IMR-90 (cell line): ENCODE measurements at regions not wholly inside any gene's neighbourhood (a gene's known extent, or its start where the extent isn't known, plus 50 kb on each side); places are given as distances from the start of the nearest gene placed in this dataset.

Source experiments
- ATAC-seq: fragments of 200-7000 bp; cut with Tn5 transposase; 2 replicates; pipeline ENCODE4 v1.9.1; 2020; ENCODE audit warnings: low read depth, mild to moderate bottlenecking, moderate library complexity
- BruUV-seq: library from RNA; stranded (reverse); fragments of 400-500 nt; replicated peaks from 2 replicates; lab custom pipeline; 2021; lab: Mats Ljungman, UMichigan
- CTCF ChIA-PET: fragments of 300-600 bp; formaldehyde crosslinking; extraction: SDS; loops from one replicate; lab custom pipeline; 2021; ENCODE audit warnings: antibody characterized with exemption; lab: Yijun Ruan, JAX
- POLR2A ChIA-PET: fragments of 300-600 bp; sonication (Branson Sonifier 250); formaldehyde crosslinking; loops from one replicate; lab custom pipeline; 2022; ENCODE audit warnings: antibody characterized with exemption; ENCODE audit not compliant: unreplicated experiment; lab: Charles Lee
- DNase-seq: peaks from one replicate; pipeline ENCODE4 v3.0.0; 2013
- H2AFZ ChIP-seq: replicated peaks from 2 replicates; pipeline ENCODE3; 2013; ENCODE audit warnings: low read length, mild to moderate bottlenecking; ENCODE audit not compliant: poor library complexity
- H2AK5ac ChIP-seq: 2 replicates; pipeline ENCODE4 v1.6.1; 2013; ENCODE audit warnings: low read depth, low read length, inconsistent platforms
- H2AK9ac ChIP-seq: replicated peaks from 2 replicates; pipeline ENCODE3; 2013; ENCODE audit warnings: mild to moderate bottlenecking, low read depth, low read length, moderate library complexity; ENCODE audit not compliant: poor library complexity
- H2BK120ac ChIP-seq: 2 replicates; pipeline ENCODE4 v1.6.1; 2013; ENCODE audit warnings: low read depth, low read length, inconsistent platforms
- H2BK15ac ChIP-seq: 3 replicates; pipeline ENCODE4 v1.6.1; 2013; ENCODE audit warnings: low read depth, low read length, inconsistent platforms
- H2BK20ac ChIP-seq: 2 replicates; pipeline ENCODE4 v1.6.1; 2013; ENCODE audit warnings: low read depth, mild to moderate bottlenecking, inconsistent platforms, low read length, moderate library complexity
- H2BK5ac ChIP-seq: 2 replicates; pipeline ENCODE4 v1.6.1; 2013; ENCODE audit warnings: mild to moderate bottlenecking, low read depth, low read length, inconsistent platforms; ENCODE audit not compliant: poor library complexity, severe bottlenecking
- H3K14ac ChIP-seq: replicated peaks from 2 replicates; pipeline ENCODE4 v1.6.1; 2013; ENCODE audit warnings: low read depth, low read length, inconsistent platforms
- H3K18ac ChIP-seq: 2 replicates; pipeline ENCODE4 v1.6.1; 2013; ENCODE audit warnings: low read depth, low read length, control low read depth
- H3K23ac ChIP-seq: 2 replicates; pipeline ENCODE4 v1.6.1; 2013; ENCODE audit warnings: low read depth, low read length, inconsistent platforms
- H3K27ac ChIP-seq: 2 replicates; pipeline ENCODE4 v1.5.1; 2013; ENCODE audit warnings: mild to moderate bottlenecking, control low read depth, low read length; ENCODE audit not compliant: insufficient read depth
- H3K27me3 ChIP-seq: 2 replicates; pipeline ENCODE4 v1.6.1; 2013; ENCODE audit warnings: low read length; ENCODE audit not compliant: control insufficient read depth, insufficient read depth
- H3K36me3 ChIP-seq: 2 replicates; pipeline ENCODE4 v1.6.1; 2013; ENCODE audit warnings: low read length, mixed read lengths; ENCODE audit not compliant: control insufficient read depth, insufficient read depth
- H3K4ac ChIP-seq: 2 replicates; pipeline ENCODE4 v1.6.1; 2013; ENCODE audit warnings: low read depth, low read length, inconsistent platforms
- H3K4me1 ChIP-seq: 2 replicates; pipeline ENCODE4 v1.6.1; 2013; ENCODE audit warnings: low read length, mixed read lengths; ENCODE audit not compliant: control insufficient read depth, insufficient read depth
- H3K4me2 ChIP-seq: 2 replicates; pipeline ENCODE4 v1.6.1; 2013; ENCODE audit warnings: low read depth, mild to moderate bottlenecking, control low read depth, low read length, moderate library complexity
- H3K4me3 ChIP-seq: 2 replicates; pipeline ENCODE4 v1.5.1; 2013; ENCODE audit warnings: low read depth, mild to moderate bottlenecking, control low read depth, low read length, moderate library complexity; ENCODE audit not compliant: insufficient read depth
- H3K56ac ChIP-seq: 2 replicates; pipeline ENCODE4 v1.6.1; 2013; ENCODE audit warnings: low read length, inconsistent platforms; ENCODE audit not compliant: insufficient read depth; ENCODE audit errors: extremely low read depth
- H3K79me1 ChIP-seq, 2 experiments: 2 replicates each; pipeline ENCODE4 v1.6.1; 2013; ENCODE audit warnings: low read length in 2 of 2, inconsistent platforms in 1 of 2, low read depth in 1 of 2
- H3K9ac ChIP-seq: 2 replicates; pipeline ENCODE4 v1.6.1; 2013; ENCODE audit warnings: low read depth, low read length, control low read depth
- H3K9me1 ChIP-seq: 2 replicates; pipeline ENCODE4 v1.6.1; 2013; ENCODE audit warnings: low read length, inconsistent platforms; ENCODE audit not compliant: insufficient read depth
- H3K9me3 ChIP-seq: 2 replicates; pipeline ENCODE4 v1.6.1; 2013; ENCODE audit warnings: low read length; ENCODE audit not compliant: control insufficient read depth, insufficient read depth
- H4K20me1 ChIP-seq: 2 replicates; pipeline ENCODE4 v1.6.1; 2013; ENCODE audit warnings: low read length, inconsistent platforms; ENCODE audit not compliant: insufficient read depth
- H4K5ac ChIP-seq: 2 replicates; pipeline ENCODE4 v1.6.1; 2013; ENCODE audit warnings: mild to moderate bottlenecking, low read depth, low read length, control low read depth
- H4K8ac ChIP-seq, 2 experiments: 2 replicates each; pipeline ENCODE4 v1.6.1; 2013; ENCODE audit warnings: low read depth in 2 of 2, low read length in 2 of 2, control low read depth in 1 of 2, inconsistent platforms in 1 of 2
- H4K91ac ChIP-seq: 2 replicates; pipeline ENCODE4 v1.6.1; 2013; ENCODE audit warnings: low read depth, low read length, inconsistent platforms; ENCODE audit not compliant: insufficient read depth
- BHLHE40 ChIP-seq: fragments of 150-350 bp; IDR thresholded peaks from 2 replicates; pipeline ENCODE4 v1.6.1; 2016; ENCODE audit warnings: mild to moderate bottlenecking, low read depth, low read length
- CEBPB ChIP-seq: IDR thresholded peaks from 2 replicates; pipeline ENCODE4 v1.6.1; 2012; ENCODE audit warnings: low read depth, low read length, improper control_type of control experiment
- CHD1 ChIP-seq: IDR thresholded peaks from 2 replicates; pipeline ENCODE4 v1.6.1; 2012; ENCODE audit warnings: low read depth, low read length, improper control_type of control experiment
- CTCF ChIP-seq: conservative IDR thresholded peaks from 2 replicates; pipeline ENCODE4 v1.5.1; 2012; ENCODE audit warnings: mild to moderate bottlenecking, low read depth, low read length, improper control_type of control experiment
- FOS ChIP-seq: fragments of 150-350 bp; IDR thresholded peaks from 2 replicates; pipeline ENCODE4 v1.6.1; 2016; ENCODE audit warnings: low read depth, low read length
- MAFK ChIP-seq: IDR thresholded peaks from 2 replicates; pipeline ENCODE4 v1.6.1; 2012; ENCODE audit warnings: low read depth, low read length, improper control_type of control experiment
- MAZ ChIP-seq: IDR thresholded peaks from 2 replicates; pipeline ENCODE4 v1.6.1; 2012; ENCODE audit warnings: low read depth, mild to moderate bottlenecking, low read length, improper control_type of control experiment, moderate library complexity, borderline replicate concordance
- MXI1 ChIP-seq: IDR thresholded peaks from 2 replicates; pipeline ENCODE4 v1.6.1; 2012; ENCODE audit warnings: low read depth, mild to moderate bottlenecking, low read length, moderate library complexity, borderline replicate concordance
- NFE2L2 ChIP-seq: fragments of 150-350 bp; IDR thresholded peaks from 2 replicates; pipeline ENCODE4 v1.6.1; 2016; ENCODE audit warnings: low read depth, mild to moderate bottlenecking, low read length
- POLR2A ChIP-seq: IDR thresholded peaks from 2 replicates; pipeline ENCODE4 v1.6.1; 2012; ENCODE audit warnings: mild to moderate bottlenecking, low read depth, low read length
- RAD21 ChIP-seq: IDR thresholded peaks from 2 replicates; pipeline ENCODE4 v1.6.1; 2012; ENCODE audit warnings: low read length, improper control_type of control experiment
- RCOR1 ChIP-seq: IDR thresholded peaks from 2 replicates; pipeline ENCODE4 v1.6.1; 2012; ENCODE audit warnings: mild to moderate bottlenecking, low read length, improper control_type of control experiment; ENCODE audit not compliant: insufficient replicate concordance
- RFX5 ChIP-seq: IDR thresholded peaks from 2 replicates; pipeline ENCODE4 v1.8.0; 2012; ENCODE audit warnings: low read depth, mild to moderate bottlenecking, low read length, moderate library complexity
- SMC3 ChIP-seq: fragments of 150-350 bp; IDR thresholded peaks from 2 replicates; pipeline ENCODE4 v1.6.1; 2016; ENCODE audit warnings: low read depth, mild to moderate bottlenecking, antibody characterized with exemption, low read length, moderate library complexity
- WGBS, 2 experiments: methylation state at CpG; one replicate each; pipeline versions ENCODE4 v1.1.5 to v1.1.7; 2013; ENCODE audit warnings: missing lambda C conversion rate in 2 of 2; ENCODE audit not compliant: insufficient read length in 1 of 2; ENCODE audit errors: extremely low coverage in 2 of 2; 5-methylcytosine and 5-hydroxymethylcytosine counted together
- dilution Hi-C: fragments of 300-500 bp; cut with HindIII; formaldehyde crosslinking; loops from one replicate; pipeline ENCODE4 v1.14.3; 2018; ENCODE audit warnings: low sequenced_read_pairs; ENCODE audit not compliant: unreplicated experiment
- in situ Hi-C: fragments of 300-500 bp; cut with MboI; formaldehyde crosslinking; loops from 3 replicates; pipeline ENCODE4 v1.14.3; 2019; ENCODE audit warnings: low sequenced_read_pairs, inconsistent platforms, mixed read lengths
- intact Hi-C: fragments of 100-400 bp; cut with micrococcal nuclease; formaldehyde crosslinking; loops from 2 replicates; pipeline ENCODE4 v1.10.0; 2022
- TF ChIP-seq, protein P1 (sequence below): fragments of 150-350 bp; IDR thresholded peaks from 2 replicates; pipeline ENCODE4 v1.6.1; 2017; ENCODE audit warnings: mild to moderate bottlenecking, antibody characterized with exemption, low read length, low read depth
- TF ChIP-seq, protein P2 (sequence below): fragments of 150-350 bp; IDR thresholded peaks from 2 replicates; pipeline ENCODE4 v1.6.1; 2016; ENCODE audit warnings: low read depth, mild to moderate bottlenecking, low read length, moderate library complexity, borderline replicate concordance

- Histone ChIP-seq H3K9ac (no peak overlapping the region), H4K5ac (no peak overlapping the region), H3K9me3 (no peaks in the 10 kb centered on the region), H3K4me1 (no peaks in the 10 kb centered on the region; the same call in 1 of the 2 replicates), H4K20me1 (no peaks in the 10 kb centered on the region), H3K27me3 (no peaks in the 10 kb centered on the region), H2BK120ac (no peak overlapping the region), H3K23ac (no peak overlapping the region), H2BK15ac (peak overlapping the region; percentile 52; the same call in 1 of the 3 replicates), H3K4ac (no peak overlapping the region), H4K8ac (peak overlapping the region in 1 of 2 experiments; percentile 51; a peak in 1 of 4 replicates), H2AK9ac (no peak overlapping the region), H3K4me2 (no peak overlapping the region), H3K14ac (no peak overlapping the region), H3K18ac (no peak overlapping the region), H2BK20ac (no peak overlapping the region), H3K79me1 (no peaks in the 10 kb centered on the region), H3K4me3 (no peak overlapping the region), H2AK5ac (no peak overlapping the region), H3K36me3 (no peaks in the 10 kb centered on the region), H4K91ac (no peak overlapping the region), H2AFZ (no peak overlapping the region), H2BK5ac (no peak overlapping the region), H3K9me1 (no peaks in the 10 kb centered on the region), H3K27ac (no peak overlapping the region), H3K56ac (no peak overlapping the region)
- WGBS, 2 experiments, result no CpG with 5 or more reads among the region's 2 CpGs
- ChIA-PET POLR2A (no interaction called here), CTCF (interaction anchor here (1.2 kb wide), 1 partner anchor 21 kb away, joined by 4 read pairs; no protein-coding TSS in a partner anchor)
- in situ Hi-C loops (no loop called here), intact Hi-C loops (no loop called here), dilution Hi-C loops (no loop called here)
- no peak for DNase-seq
- no peak for ATAC-seq
- TF ChIP-seq SMC3 (no peak), CTCF (no peak), MAZ (no peak), NFE2L2 (no peak), RFX5 (no peak), BHLHE40 (no peak), MAFK (no peak), FOS (no peak), RCOR1 (no peak), MXI1 (no peak), CHD1 (no peak), CEBPB (no peak), POLR2A (no peak), RAD21 (no peak)
- TF ChIP-seq, protein P1, sequence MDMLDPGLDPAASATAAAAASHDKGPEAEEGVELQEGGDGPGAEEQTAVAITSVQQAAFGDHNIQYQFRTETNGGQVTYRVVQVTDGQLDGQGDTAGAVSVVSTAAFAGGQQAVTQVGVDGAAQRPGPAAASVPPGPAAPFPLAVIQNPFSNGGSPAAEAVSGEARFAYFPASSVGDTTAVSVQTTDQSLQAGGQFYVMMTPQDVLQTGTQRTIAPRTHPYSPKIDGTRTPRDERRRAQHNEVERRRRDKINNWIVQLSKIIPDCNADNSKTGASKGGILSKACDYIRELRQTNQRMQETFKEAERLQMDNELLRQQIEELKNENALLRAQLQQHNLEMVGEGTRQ, result no peak
- TF ChIP-seq, protein P2, sequence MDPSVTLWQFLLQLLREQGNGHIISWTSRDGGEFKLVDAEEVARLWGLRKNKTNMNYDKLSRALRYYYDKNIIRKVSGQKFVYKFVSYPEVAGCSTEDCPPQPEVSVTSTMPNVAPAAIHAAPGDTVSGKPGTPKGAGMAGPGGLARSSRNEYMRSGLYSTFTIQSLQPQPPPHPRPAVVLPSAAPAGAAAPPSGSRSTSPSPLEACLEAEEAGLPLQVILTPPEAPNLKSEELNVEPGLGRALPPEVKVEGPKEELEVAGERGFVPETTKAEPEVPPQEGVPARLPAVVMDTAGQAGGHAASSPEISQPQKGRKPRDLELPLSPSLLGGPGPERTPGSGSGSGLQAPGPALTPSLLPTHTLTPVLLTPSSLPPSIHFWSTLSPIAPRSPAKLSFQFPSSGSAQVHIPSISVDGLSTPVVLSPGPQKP, result no peak
- BruUV-seq, result no TSS peak
Measured at GRCh38 chr6:100258752-100259151, 206.0 kb downstream of the SIM1 start.
